ENCODE measurements at regions not wholly inside any gene's neighbourhood (a gene's known extent, or its start where the extent isn't known, plus 50 kb on each side); places are given as distances from the start of the nearest gene placed in this dataset.

- Histone ChIP-seq H3K27ac (replicated peaks) (no peak overlapping the region), H3K4me3 (replicated peaks; ENCODE audit: insufficient read depth, low read length) (no peak overlapping the region), H3K27me3 (ENCODE audit: insufficient read depth, poor library complexity, severe bottlenecking) (no peaks in the 10 kb centered on the region)
- DNase-seq (ENCODE audit: low read depth in 1 of 2, low spot score in 1 of 2): peak in 1 of 2 experiments; percentile 38
- no peak for TF ChIP-seq REST (IDR thresholded peaks at IDR 0.05; ENCODE audit: insufficient replicate concordance, low read depth)
- peak; percentile 63; the same call in 1 of the 2 replicates for TF ChIP-seq SPI1 (IDR thresholded peaks at IDR 0.05; ENCODE audit: borderline replicate concordance, low read depth)
- no peak for TF ChIP-seq POLR2AphosphoS5 (IDR thresholded peaks at IDR 0.05; ENCODE audit: low read depth)
- no peak for TF ChIP-seq CTCF (IDR thresholded peaks at IDR 0.05; ENCODE audit: insufficient read depth, low read length)
- TF ChIP-seq GABPA (IDR thresholded peaks at IDR 0.05; ENCODE audit: low read depth): no peak
Observed at GRCh38 chr10:45063591-45064231, 63.0 kb downstream of the ZNF22 start.

- no peak overlapping the region for H3K27ac ChIP-seq (replicated peaks)
- peak; percentile 56 for TF ChIP-seq SPI1 (IDR thresholded peaks at IDR 0.05; ENCODE audit: borderline replicate concordance, low read depth)
- no peak for TF ChIP-seq REST (IDR thresholded peaks at IDR 0.05; ENCODE audit: insufficient replicate concordance, low read depth)
- H3K4me3 ChIP-seq (replicated peaks; ENCODE audit: insufficient read depth, low read length): no peak overlapping the region
- no peaks in the 10 kb centered on the region for H3K27me3 ChIP-seq (ENCODE audit: insufficient read depth, poor library complexity, severe bottlenecking)
- no peak for DNase-seq (ENCODE audit: low read depth in 1 of 2, low spot score in 1 of 2)
Observed at GRCh38 chr10:45064998-45065397, 64.3 kb downstream of the ZNF22 start.

- Histone ChIP-seq H3K27me3 (ENCODE audit: insufficient read depth, poor library complexity, severe bottlenecking) (no peaks in the 10 kb centered on the region), H3K4me3 (replicated peaks; ENCODE audit: insufficient read depth, low read length) (no peak overlapping the region), H3K27ac (replicated peaks) (no peak overlapping the region)
- DNase-seq (ENCODE audit: low read depth in 1 of 2, low spot score in 1 of 2): no peak
- TF ChIP-seq REST (IDR thresholded peaks at IDR 0.05; ENCODE audit: insufficient replicate concordance, low read depth) (no peak), GABPA (IDR thresholded peaks at IDR 0.05; ENCODE audit: low read depth) (no peak), POLR2AphosphoS5 (IDR thresholded peaks at IDR 0.05; ENCODE audit: low read depth) (no peak), SPI1 (IDR thresholded peaks at IDR 0.05; ENCODE audit: borderline replicate concordance, low read depth) (no peak), CTCF (IDR thresholded peaks at IDR 0.05; ENCODE audit: insufficient read depth, low read length) (no peak)
Observed at GRCh38 chr10:45071043-45071813, 70.5 kb downstream of the ZNF22 start.

Data from HL-60 (cell line).